Fibroblast of the conjunctiva (primary cell): ENCODE measurements at regions not wholly inside any gene's neighbourhood (a gene's known extent, or its start where the extent isn't known, plus 50 kb on each side); places are given as distances from the start of the nearest gene placed in this dataset.

Experiments used
- DNase-seq: peaks from one replicate; pipeline ENCODE4 v3.0.0-alpha.2; 2010; ENCODE audit warnings: low read depth

DNA sequence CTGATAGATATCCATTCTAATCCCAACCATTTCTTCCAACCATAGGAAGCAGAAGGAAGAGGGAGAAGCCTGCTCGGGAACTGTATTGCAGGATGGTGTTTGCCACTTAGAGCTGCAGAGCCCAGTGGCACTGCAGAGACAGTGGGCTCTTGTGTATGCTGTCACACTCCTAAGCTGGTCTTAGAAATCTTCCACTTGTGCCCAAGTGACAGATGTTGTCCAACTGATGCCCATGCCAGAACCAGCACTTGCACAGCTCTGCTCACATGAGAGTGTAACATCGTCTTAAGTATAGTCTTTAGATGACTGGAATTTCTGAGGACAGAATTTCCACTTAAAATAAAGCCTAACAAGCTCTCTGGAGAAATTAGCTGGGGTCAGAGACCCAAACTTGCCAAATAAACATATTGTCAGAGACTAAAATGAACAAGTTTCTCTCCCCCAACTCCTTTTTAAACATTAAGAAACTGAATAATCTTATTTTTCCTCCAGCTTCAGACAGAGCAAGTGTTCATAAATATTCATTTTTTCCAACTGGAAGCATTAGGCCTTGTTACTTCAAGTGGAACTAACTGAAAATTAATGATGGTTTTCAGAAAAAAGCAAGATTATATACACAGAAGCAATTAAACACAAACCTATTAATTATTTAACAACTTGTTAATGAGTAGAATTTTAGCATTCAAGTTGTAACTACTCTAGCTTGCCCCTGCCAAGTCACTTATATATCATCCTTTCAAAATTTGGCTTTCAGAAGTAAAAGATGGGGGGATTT lies 577.3 kb downstream of the AJAP1 start:
- no peak for DNase-seq

DNA sequence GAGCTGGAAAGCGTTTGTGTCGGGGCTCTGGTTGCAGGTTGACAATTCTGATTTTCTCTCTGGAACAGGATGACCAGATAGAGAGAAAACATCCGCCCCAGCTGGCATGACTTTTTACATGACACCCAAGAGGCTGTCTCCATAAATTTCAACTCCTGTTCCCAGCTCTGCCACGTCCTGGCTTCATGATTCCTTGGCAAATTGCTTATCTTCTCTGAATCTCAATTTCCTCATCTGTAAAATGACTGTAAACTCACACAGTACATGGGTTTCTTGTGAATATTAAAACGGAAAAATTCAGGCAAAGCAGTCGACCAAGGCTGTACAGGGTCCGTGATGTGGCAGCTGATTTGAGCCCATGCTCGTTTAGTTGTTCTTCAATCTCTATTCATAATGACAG lies 572.7 kb downstream of the AJAP1 start:
- DNase-seq = no peak

DNA sequence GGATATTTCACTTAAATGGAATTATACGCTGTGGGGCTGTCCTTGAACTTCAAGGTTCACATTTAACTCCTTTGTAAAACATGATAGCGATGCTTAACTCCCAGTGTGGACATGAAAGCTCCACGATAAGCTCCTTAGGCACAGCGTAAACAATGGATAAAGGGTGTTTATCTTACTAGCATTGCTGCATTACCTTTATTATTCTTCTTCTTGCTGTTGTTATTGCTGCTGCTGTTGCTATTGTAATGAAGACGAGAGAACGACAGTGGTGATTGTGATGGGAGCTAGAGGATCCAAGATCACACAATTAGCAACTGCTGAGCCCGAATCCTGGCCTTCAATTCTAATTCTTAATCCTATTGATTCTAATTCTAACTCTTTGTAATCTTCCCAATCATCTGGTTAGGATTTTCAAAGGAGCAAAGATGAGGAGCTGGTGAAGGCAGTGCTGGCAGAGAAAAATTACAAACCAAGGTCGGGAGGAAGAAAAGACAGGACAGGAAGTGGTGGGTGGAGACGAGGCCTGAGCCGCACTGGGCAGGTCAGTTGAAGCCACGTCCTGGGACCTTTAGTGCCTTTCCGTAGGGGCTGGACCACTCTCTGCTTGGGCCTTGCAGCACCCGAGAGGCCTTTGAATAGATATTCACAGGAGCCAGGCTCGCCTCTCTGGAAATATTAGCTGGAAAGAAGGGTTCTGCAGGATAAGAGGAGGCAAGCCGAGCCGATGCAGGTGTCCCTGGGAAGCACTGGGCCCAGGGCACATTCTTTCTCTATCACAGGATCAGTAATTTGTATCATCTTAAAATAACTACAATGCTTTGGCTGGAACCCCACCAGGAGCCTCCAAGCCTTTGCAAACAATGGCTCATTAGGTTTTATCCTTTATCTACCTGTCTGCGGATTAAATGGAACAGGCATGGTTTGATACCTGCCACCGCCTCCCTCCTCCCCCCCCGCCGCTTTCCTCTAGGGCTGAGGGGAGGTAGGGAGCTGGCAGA lies 571.6 kb downstream of the AJAP1 start:
- no peak for DNase-seq

DNA sequence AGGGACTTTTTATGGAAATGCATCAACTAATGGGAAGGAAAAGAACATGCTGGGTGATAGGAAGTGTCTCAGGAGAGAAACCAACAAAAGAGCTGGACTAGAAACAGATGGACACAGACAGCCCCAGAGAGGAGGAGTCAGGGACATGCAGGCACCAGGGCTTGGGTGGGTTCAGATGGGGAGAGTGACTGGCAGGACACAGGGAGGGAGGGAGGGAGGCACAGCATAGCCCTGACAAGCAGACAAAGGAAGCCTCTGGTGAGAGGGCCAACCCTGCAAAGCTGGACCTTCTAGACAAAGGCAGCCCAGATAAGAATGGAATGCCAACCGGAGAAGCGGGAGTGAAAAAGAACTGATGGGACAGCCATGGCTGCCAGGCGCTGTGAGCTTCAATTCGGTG lies 568.8 kb downstream of the AJAP1 start:
- DNase-seq = no peak

DNA sequence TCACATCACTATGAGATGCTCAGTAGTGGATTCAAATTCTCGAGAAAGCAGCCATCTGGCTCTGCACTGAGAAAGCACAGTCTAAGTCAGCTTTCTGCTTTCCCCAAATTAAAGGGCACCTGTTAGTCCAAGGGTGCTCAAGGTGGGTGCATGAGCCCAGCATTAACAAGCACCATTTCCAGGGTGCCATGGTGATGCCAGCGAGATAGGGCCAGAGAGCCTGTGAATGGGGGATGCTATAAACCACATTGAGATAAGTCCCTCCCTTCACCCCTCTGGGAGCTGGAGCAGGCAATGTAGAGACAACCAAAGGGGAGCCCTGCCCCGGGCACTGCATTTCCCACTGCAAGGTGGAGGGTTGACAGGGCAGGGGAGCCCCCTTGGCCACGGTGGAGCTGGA lies 568.2 kb downstream of the AJAP1 start:
- no peak for DNase-seq

DNA sequence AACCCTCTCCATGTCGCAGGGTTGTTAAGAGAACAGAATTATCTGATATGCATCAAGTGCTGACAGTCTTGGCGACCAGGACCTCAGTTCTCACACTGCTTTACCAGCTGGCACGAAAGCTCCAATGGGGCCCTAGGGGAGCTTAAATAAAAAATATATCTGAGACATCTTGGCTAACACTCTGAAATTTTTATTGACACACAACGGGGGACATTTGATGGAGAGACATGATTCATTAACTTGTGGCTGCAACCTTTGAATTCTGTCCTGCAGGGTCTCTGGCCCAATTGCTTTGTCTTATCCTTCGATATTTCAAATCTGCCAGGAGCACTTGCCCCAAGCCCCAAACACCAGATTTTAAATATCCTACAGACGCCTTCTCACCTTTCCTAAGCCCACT lies 567.0 kb downstream of the AJAP1 start:
- DNase-seq = no peak

DNA sequence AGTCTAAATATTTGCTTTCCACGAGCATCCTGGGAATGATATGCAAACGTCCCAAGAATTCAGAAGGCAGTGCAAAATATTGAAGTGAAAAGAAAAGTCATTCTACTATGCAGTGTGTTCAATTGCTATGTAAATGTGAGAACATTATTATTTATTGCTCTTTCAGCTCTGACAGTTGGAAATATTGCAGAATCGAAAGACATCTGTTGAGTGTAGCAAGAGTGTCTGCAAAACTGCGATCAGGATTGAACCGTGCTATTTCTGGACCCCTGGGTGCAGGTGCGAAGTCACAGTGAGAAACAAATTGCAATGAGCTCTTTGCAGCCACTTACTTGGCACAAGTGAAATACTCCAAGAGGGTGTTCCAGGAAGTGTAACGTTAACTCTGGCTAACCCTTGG lies 566.4 kb downstream of the AJAP1 start:
- DNase-seq = no peak

DNA sequence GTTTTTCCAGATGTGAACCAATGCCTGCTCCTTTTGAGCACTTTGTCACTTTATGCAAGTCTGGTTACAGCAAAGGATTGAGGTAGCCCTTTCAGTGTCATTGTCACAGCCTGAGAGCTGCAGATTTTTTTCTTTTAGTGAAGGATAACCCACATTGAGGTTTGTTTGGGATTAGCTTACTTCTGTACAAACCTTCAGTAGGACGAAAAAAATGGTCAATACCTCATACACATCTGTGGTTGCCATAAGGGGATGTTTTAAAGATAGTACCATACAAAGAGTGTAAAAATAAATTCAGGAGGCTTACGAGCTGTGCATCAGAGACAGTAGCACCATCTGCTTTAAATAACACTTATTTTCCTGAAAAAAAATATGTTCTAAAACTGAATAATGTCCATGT lies 566.0 kb downstream of the AJAP1 start:
- no peak for DNase-seq

DNA sequence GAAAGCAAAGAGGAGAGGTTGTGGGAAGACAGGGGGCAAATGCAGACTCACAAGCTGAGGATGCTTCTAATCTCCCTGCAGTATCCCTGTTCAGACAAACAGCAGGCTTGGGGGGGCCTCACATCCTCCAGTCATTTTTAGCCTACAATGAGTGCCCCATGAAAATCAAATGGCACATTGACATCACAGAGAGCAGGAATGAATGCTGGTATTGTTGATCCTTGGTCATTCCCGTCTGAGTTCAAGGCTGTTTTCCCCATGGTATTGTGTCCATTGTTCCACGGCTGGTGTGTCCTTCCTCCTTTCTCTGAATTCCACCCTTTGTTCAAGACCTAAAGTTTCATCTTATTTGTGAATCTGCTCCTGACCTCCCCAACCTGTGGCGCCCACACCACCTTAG lies 545.6 kb downstream of the AJAP1 start:
- no peak for DNase-seq

DNA sequence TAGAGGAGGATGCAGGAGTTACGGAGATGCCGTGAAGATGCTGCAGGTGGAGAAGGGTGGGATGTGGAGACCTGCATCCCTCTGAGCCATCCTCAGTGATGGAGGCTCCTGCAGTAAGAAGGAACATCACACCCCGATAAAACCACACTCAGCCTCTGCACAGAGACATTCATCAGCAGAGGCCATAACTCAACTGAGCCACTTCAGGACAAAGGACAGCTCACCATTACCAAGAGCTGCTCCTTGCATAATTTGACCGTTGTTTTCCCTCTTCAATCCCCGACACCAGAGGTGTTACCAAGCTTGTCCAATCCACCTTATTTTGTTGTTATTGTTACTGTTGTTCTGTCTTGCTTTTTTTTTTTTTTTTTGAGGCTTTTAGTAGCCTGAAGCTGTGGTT lies 543.9 kb downstream of the AJAP1 start:
- no peak for DNase-seq

DNA sequence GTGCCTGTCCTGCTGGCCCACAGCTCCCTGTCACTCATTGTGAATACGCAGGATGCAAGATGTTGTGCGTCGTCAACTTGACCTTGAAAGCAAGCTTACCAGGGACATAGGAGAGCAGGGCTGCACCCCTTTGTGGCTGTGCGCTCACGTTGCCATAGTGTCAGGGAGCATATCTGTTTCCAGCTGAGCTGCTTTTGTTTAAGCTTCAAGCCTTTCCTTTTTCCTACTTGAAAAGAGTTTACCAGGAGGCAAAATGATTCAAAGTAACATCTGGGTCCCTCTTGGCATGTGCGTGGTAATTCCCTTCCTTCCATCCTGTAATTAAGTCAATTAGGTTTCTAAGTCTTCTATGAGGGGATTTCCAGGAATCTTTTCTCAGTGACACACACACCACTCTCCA lies 537.1 kb downstream of the AJAP1 start:
- no peak for DNase-seq

DNA sequence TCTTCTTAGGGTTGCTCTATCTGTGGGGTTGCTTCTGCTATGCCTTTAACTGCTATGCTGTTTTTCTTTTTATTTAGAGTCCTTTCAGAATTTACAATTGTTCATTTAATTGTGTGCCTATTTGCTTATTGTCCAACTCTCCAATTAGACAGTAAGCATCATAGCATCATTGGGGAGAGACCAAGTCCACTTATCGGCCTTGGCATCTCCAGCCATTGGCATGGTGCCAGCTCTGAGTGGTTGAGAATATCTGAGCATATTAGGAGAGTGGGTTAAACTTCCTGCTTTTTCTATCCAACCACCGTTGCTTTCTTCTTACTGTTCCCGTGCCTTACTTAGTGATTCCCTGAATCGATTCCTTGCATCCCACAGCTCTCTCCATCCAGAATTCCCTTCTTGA lies 535.0 kb downstream of the AJAP1 start:
- no peak for DNase-seq

DNA sequence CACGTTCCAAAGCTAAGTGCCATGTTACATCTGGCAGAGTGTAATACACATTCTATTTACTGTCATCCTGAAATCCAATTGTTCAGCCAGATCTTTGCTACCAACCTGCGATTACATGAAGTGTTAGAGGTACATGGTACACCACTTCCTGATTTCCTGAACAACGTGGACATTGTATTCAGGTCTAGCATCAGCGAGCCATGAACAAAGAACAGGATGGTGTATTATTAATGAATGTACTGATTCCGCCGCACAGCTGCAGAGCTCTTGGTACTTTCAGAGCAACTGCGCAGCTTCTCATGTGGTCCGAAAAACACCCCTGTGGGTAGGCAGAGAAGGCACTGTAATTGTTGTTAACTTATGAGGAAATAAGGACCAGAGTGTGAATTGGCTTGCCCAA lies 511.4 kb downstream of the AJAP1 start:
- no peak for DNase-seq

DNA sequence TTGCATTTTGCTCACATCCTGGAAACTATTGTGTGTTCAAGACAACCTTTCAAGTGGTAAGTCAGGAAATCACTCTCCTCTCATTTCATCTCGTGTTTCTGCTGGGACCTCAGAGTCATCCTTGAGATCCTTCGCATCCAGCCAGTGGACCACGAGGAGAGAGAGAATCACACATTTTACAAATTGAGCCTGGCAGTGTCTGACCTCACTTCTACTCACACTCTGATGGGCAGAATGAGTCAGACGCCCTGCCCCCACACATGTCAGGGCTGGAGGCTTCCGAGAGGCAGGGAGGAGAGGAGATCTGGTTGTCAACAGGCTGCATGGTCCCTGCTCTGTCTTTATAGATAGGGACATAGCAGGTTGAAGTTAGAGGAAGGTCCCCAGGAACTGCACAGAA lies 509.7 kb downstream of the AJAP1 start:
- DNase-seq = no peak

DNA sequence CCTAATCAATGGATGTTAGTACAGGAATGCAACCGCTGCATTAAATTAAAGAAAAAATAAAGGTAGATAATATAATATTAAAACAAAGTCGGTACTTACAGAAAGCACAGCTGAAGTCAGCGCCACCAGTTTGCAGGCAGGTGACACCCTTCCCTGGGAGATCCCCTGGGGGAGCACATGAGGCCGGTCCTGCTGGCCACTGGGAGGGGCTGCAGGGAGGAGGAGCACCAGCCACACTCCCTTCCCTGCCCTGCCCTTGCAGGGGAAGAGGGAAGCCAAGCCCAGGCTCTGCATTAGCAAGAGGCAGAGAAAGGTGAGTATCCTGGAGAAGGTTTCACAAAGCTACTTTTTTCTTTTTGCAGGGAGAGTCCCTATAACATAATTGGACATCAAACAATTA lies 507.0 kb downstream of the AJAP1 start:
- no peak for DNase-seq

DNA sequence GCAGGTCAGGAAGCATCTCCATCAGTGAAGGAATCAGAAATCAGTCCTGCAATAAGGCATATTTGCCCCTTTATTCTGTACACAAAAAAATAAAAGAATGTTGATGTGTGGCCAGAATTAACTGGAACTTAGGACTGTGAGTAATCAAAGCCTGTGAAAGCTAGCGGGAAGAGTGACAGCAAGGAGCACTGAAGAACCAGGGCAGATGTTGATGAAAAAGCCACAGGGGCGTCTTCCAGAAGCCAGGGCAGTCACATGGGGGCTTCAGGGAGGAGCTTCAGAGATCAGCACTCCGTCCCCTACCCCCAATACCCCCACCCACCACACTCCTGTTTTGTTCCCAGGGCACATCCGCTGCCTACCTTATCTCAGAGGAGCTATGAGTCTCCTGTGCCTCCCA lies 502.8 kb downstream of the AJAP1 start:
- DNase-seq = no peak

DNA sequence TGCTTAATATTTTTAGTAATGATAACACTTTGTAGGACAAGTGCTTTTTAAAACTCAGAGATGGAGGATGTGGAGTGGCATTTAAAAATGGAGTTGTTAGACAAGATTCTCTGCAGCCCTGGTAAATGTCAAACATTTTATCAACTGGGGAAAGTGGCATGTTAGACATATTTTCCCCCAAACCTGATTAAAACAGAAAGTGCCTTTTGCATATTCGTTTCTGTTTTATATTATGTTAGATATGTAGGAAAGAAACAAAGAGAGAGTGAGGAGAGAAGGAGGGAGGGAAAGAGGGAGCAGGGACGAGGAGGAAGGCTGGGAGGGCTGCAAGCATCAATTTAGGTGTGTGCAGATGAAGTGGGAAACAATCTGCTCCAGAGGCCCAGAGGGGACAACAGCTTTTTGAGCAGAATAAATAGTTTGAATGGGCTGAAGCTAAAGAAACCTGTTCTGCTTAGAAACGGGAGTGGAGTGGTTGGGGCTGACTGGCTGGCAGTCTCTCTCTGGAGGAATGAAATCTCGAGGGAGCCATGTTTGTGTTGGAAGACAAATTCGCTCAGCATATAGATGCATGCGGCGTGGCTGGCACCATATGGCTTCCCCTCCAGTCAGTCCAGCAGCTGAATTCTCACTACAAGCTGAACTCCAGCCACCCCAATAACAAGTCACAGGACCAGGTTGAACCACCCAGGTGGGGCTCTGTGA lies 502.2 kb downstream of the AJAP1 start:
- DNase-seq = no peak

DNA sequence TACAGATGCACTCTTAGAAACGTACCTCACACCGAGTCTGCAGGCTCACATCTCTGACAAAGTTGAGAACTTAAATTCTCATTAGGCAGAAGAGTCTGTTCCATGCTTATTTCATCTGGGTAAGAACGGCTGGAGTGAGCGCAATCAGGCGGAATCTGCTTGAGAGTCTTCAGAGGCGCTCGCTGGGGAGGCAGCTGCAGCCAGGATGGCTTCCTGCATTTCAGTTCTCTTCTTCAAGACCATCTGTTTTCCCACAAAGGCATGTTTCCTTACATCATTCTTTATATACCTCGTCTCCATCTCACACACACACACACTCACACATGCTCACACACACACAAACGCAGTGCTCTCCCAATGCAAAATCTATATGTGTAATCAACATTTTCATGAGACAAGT lies 497.1 kb downstream of the AJAP1 start:
- DNase-seq = no peak

DNA sequence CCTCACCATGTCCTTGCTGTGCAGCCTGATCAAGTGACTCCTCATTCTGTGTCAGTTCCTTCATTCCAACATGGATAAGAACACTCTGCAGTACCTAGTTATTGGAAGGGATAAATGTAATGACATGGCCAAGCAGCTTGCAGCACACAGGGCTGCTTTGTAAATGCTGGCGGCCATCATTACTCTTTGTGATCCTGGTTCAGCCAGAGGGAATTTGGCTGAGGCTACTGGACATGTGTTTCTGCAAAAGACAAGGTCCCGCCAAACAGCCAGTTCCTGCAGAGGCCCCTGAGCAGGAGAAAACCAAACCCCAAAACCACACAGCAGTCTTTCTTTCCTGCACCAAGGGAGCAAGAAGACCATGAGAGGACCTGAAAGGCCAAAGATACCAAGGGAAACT lies 495.8 kb downstream of the AJAP1 start:
- DNase-seq = no peak

DNA sequence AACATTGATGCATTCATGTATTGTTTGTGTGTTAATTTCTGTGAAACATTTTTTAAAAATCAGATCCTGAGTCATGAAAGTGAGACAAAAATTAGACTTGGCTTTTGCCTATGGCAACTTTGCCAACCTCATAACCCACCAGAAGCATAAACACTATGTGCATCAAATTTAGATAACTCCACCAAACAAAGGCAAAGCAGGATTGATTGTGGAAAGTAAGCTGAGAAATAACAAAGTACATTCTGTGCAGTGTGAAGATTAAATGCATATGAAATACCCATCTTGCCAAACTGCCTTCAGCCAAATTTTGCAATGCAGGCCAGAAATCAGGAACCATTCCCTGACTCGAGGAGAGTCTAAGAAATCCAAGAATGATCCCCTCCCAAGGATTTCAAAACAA lies 493.4 kb downstream of the AJAP1 start:
- DNase-seq = no peak

DNA sequence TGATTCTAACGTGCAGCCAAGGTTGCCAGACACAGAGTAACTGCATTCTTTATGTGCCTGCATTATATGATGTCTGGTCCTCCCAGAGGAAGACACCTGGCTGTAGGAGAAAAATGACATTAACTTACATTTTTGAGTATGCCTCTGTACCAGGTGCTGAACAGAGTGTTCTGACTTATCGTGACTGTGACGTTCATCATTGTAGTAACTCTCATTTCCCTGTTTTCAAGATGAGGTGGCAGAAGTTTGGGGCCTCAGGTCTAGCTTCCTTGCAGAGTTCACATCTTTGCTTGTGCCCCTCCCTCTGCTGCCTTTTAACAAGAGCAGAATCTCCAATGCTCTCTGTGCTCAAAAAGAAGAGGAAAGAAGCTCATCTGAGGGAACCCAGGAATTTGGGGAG lies 488.0 kb downstream of the AJAP1 start:
- DNase-seq = no peak

DNA sequence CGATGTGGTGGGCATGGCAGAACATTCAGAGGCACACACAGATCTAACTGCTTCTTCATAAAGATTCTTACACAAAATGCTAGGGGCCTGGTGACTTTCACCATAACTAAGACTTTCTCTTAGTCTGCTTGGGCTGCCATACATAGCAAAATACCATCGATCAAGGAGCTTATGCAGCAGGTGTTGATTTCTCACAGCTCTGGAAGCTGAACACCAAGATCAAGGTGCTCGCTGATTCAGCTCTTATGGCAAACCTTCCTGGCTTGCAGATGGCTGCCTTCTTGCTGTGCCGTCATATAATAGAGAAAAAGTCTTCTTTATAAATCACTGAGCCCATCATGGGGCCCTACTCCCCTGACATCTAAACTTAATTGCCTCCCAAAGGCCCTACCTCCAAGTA lies 487.3 kb downstream of the AJAP1 start:
- no peak for DNase-seq

DNA sequence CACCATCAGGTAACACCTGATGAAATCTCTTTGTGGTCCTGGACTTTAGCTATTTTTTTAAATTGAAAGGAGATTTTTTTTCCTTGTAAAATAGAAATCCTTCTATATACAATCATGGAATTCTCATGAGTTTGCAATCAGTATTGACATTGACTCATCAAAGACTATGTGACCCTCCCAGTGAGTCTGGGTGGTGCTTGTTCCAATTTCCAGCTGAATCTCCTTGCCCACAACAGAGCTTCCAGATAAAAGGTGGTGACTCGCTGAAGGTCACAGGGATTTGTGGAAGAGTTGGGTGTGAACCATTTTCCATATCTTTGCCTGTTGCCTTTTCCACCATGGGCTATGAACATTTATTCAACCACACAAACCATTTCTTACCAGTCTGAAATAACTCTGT lies 486.6 kb downstream of the AJAP1 start:
- DNase-seq = no peak
